ENCODE measurements at regions not wholly inside any gene's neighbourhood (a gene's known extent, or its start where the extent isn't known, plus 50 kb on each side); places are given as distances from the start of the nearest gene placed in this dataset.
"Not testable (repeated sequence)": the region's sequence is repeated elsewhere in the genome, so short reads cannot be mapped to it uniquely, and the experiment has no call there.

DNA sequence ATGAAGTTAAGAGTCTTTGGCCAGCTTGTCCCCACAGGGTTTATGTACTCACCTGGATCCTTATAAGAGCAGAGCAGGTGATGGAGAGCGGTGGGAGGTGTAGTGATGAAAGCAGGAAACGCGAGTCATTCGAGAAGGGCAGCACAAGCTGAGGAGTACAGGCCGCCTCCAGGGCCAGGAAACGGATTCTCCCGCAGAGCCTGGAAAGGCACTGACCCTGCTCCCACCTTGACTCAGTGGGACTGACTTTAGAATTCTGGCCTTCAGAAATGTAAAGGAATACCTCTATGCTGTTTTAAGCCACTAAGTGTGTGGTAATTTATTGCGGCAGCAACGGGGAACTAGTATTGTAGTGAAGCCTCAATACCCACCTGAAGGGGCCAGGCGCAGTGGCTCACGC is 137.7 kb upstream of the KCTD7 start:
- H3K4ac ChIP-seq (ENCODE audit: low read depth, low read length); H3K9me3 ChIP-seq (ENCODE audit: insufficient read depth, low read depth, low read length); H3K4me2 ChIP-seq (ENCODE audit: low read length); H3K18ac ChIP-seq (ENCODE audit: low read length); H4K12ac ChIP-seq (ENCODE audit: low read depth, low read length); H2AFZ ChIP-seq (ENCODE audit: insufficient read depth, low read length, poor library complexity); H3K36me3 ChIP-seq (ENCODE audit: control insufficient read depth in 1 of 2, insufficient read depth in 2 of 2, low read length in 2 of 2); H3K9ac ChIP-seq (ENCODE audit: low read length); H2BK120ac ChIP-seq (ENCODE audit: insufficient read depth, low read length, poor library complexity); DNase-seq; H2AK5ac ChIP-seq (ENCODE audit: low read length); H3K23ac ChIP-seq (ENCODE audit: low read length); H3K4me1 ChIP-seq (ENCODE audit: control insufficient read depth in 1 of 2, insufficient read depth in 2 of 2, low read length in 2 of 2); H4K8ac ChIP-seq (ENCODE audit: low read depth, low read length); H3K14ac ChIP-seq (ENCODE audit: low read length); H2BK12ac ChIP-seq (ENCODE audit: low read length); H4K91ac ChIP-seq (ENCODE audit: low read depth, low read length); H3K79me1 ChIP-seq (ENCODE audit: low read length); H3K27ac ChIP-seq (ENCODE audit: low read depth, low read length); H3K79me2 ChIP-seq (ENCODE audit: control insufficient read depth, insufficient read depth, low read length, poor library complexity); H3K27me3 ChIP-seq (ENCODE audit: insufficient read depth, low read length); H3K4me3 ChIP-seq (ENCODE audit: low read depth, low read length); H2BK5ac ChIP-seq (ENCODE audit: low read depth, low read length, poor library complexity): not testable (repeated sequence)
- WGBS (ENCODE audit: extremely low coverage, insufficient coverage, insufficient read length): no CpG with 5 or more reads among the region's 11 CpGs

DNA sequence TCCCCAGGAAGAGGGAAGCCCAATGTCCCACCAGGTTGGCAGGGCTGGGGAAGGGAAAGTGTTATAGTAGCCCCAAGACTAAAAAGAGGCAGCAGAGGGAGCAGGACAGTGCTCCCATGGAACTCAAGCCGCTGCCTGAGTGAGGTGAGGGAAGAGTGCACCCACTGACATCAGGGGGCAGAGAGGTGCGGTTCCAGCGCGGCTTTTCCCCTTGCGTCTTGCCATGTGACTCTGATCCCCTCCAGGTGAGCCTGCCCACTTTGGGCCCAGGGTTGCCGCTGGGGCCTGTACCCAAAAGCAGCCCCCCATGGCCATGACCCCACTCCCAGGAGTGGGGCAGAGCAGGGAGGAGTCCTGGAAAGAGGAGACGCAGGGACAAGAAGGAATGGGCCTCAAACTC is 136.3 kb upstream of the KCTD7 start:
- DNase-seq; H3K23ac ChIP-seq (ENCODE audit: low read length); H3K27me3 ChIP-seq (ENCODE audit: insufficient read depth, low read length); H3K79me1 ChIP-seq (ENCODE audit: low read length); H2AFZ ChIP-seq (ENCODE audit: insufficient read depth, low read length, poor library complexity); H3K79me2 ChIP-seq (ENCODE audit: control insufficient read depth, insufficient read depth, low read length, poor library complexity); H3K4me3 ChIP-seq (ENCODE audit: low read depth, low read length); H2BK5ac ChIP-seq (ENCODE audit: low read depth, low read length, poor library complexity); H3K9me3 ChIP-seq (ENCODE audit: insufficient read depth, low read depth, low read length); H3K4me1 ChIP-seq (ENCODE audit: control insufficient read depth in 1 of 2, insufficient read depth in 2 of 2, low read length in 2 of 2); H3K27ac ChIP-seq (ENCODE audit: low read depth, low read length); H2BK12ac ChIP-seq (ENCODE audit: low read length); H3K36me3 ChIP-seq (ENCODE audit: control insufficient read depth in 1 of 2, insufficient read depth in 2 of 2, low read length in 2 of 2); H3K9ac ChIP-seq (ENCODE audit: low read length): not testable (repeated sequence)
- Histone ChIP-seq H3K4ac (ENCODE audit: low read depth, low read length) (peak overlapping the region; percentile 77), H3K4me2 (ENCODE audit: low read length) (peak overlapping the region; percentile 64), H3K14ac (ENCODE audit: low read length) (peak overlapping the region; percentile 22), H4K91ac (ENCODE audit: low read depth, low read length) (peak overlapping the region; percentile 93), H2BK120ac (ENCODE audit: insufficient read depth, low read length, poor library complexity) (peak overlapping the region; percentile 11), H3K18ac (ENCODE audit: low read length) (peak overlapping the region; percentile 39), H4K8ac (ENCODE audit: low read depth, low read length) (peak overlapping the region; percentile 87), H2AK5ac (ENCODE audit: low read length) (peak overlapping the region; percentile 67), H4K12ac (ENCODE audit: low read depth, low read length) (peak overlapping the region; percentile 73)
- no CpG with 5 or more reads among the region's 7 CpGs for WGBS (ENCODE audit: extremely low coverage, insufficient coverage, insufficient read length)

DNA sequence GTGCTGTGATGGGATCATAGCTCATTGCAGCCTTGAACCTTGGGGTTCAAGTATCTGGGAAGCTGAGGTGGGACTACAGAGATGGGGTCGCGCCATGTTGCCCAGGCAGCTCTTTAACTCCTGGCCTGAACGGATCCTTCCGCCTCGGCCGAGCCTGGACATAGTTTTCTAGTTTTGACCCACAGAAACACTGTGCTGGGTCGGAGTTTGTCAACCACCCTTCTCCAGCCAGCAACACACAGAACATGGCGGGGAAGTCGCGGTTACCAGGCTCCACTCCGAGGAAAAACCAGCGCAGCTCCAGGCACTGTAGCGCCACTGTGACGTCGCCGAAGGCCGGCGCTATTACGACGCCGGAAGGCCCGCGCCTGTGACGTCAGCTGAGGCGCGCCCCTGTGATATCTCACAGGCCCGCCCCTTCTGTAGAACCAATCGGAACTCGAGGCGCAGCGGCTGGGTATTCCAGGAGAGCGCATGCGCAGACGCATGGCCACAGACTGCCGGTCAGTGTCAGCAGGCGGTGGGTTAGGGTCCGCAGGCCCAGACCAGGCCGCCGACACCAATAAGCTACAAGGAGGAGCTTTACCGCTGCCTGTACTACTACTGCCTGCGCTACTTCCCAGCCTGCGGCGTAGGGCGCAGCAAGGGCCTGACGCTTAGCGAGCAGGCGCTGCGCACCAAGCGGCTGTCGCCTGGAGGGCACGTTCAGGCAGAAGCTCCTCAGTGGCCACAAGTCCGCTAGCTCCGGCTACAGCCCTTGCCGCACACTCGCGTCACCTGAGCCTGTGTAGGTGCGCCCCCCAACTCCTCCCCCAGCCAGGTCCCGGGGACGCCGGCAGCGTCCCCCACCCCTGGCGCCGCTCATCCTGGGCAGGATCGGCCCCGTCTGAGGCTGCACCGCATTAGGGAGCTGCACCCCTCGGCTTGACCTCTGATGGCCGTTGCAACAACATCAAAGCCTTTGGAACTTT is 135.2 kb upstream of the KCTD7 start:
- Histone ChIP-seq H2AFZ (ENCODE audit: insufficient read depth, low read length, poor library complexity) (peak overlapping the region; percentile 99), H3K27ac (ENCODE audit: low read depth, low read length) (peak overlapping the region; percentile 80), H2BK5ac (ENCODE audit: low read depth, low read length, poor library complexity) (peak overlapping the region; percentile 65), H3K79me1 (ENCODE audit: low read length) (peaks cover 5% of the 10 kb centered on the region), H3K79me2 (ENCODE audit: control insufficient read depth, insufficient read depth, low read length, poor library complexity) (peaks cover 6% of the 10 kb centered on the region), H4K91ac (ENCODE audit: low read depth, low read length) (peak overlapping the region; percentile 93), H2BK12ac (ENCODE audit: low read length) (no peak overlapping the region), H4K12ac (ENCODE audit: low read depth, low read length) (peak overlapping the region; percentile 97), H3K4me2 (ENCODE audit: low read length) (peak overlapping the region; percentile 86), H3K27me3 (ENCODE audit: insufficient read depth, low read length) (no peaks in the 10 kb centered on the region), H3K4me3 (ENCODE audit: low read depth, low read length) (peak overlapping the region; percentile 81), H3K4ac (ENCODE audit: low read depth, low read length) (peak overlapping the region; percentile 61), H3K4me1 (ENCODE audit: control insufficient read depth in 1 of 2, insufficient read depth in 2 of 2, low read length in 2 of 2) (peaks cover 4 to 5% of the 10 kb centered on the region in 2 experiments), H3K14ac (ENCODE audit: low read length) (peak overlapping the region; percentile 92), H3K9ac (ENCODE audit: low read length) (peak overlapping the region; percentile 78), H2AK5ac (ENCODE audit: low read length) (no peak overlapping the region), H2BK120ac (ENCODE audit: insufficient read depth, low read length, poor library complexity) (peak overlapping the region; percentile 67), H4K8ac (ENCODE audit: low read depth, low read length) (peak overlapping the region; percentile 98), H3K18ac (ENCODE audit: low read length) (peak overlapping the region; percentile 92), H3K23ac (ENCODE audit: low read length) (no peak overlapping the region), H3K9me3 (ENCODE audit: insufficient read depth, low read depth, low read length) (no peaks in the 10 kb centered on the region), H3K36me3 (ENCODE audit: control insufficient read depth in 1 of 2, insufficient read depth in 2 of 2, low read length in 2 of 2) (no peaks in the 10 kb centered on the region)
- DNase-seq: peak; percentile 99
- WGBS (ENCODE audit: extremely low coverage, insufficient coverage, insufficient read length): no CpG with 5 or more reads among the region's 68 CpGs

DNA sequence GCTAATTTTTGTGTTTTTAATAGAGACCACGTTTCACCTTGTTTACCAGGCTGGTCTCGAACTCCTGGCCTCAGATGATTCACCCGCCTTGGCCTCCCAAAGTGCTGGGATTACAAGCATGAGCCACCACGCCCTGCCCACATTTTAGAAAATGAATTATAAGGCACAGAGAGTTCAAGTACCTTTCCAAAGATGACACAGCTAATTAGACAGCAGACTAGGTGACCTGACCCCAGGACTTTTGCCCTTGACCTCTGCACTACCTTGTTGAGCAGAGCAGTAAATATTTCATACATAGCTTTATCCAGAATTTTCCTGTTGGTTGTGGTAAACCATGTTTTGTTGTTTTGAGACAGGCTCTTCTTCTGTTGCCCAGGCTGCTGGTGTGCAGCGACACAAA is 131.3 kb upstream of the KCTD7 start:
- no peak overlapping the region for H2BK5ac ChIP-seq (ENCODE audit: low read depth, low read length, poor library complexity)
- peaks cover 4 to 5% of the 10 kb centered on the region in 2 experiments for H3K4me1 ChIP-seq (ENCODE audit: control insufficient read depth in 1 of 2, insufficient read depth in 2 of 2, low read length in 2 of 2)
- no peak for DNase-seq
- WGBS (ENCODE audit: extremely low coverage, insufficient coverage, insufficient read length): no CpG with 5 or more reads among the region's 5 CpGs
- H3K79me2 ChIP-seq (ENCODE audit: control insufficient read depth, insufficient read depth, low read length, poor library complexity): peaks cover 6% of the 10 kb centered on the region
- no peaks in the 10 kb centered on the region for H3K9me3 ChIP-seq (ENCODE audit: insufficient read depth, low read depth, low read length)
- no peak overlapping the region for H3K4ac ChIP-seq (ENCODE audit: low read depth, low read length)
- H4K12ac ChIP-seq (ENCODE audit: low read depth, low read length): no peak overlapping the region
- H3K14ac ChIP-seq (ENCODE audit: low read length): no peak overlapping the region
- H3K4me3 ChIP-seq (ENCODE audit: low read depth, low read length): no peak overlapping the region
- no peak overlapping the region for H3K4me2 ChIP-seq (ENCODE audit: low read length)
- H3K23ac ChIP-seq (ENCODE audit: low read length): no peak overlapping the region
- no peak overlapping the region for H2BK120ac ChIP-seq (ENCODE audit: insufficient read depth, low read length, poor library complexity)
- H4K8ac ChIP-seq (ENCODE audit: low read depth, low read length): no peak overlapping the region
- H4K91ac ChIP-seq (ENCODE audit: low read depth, low read length): no peak overlapping the region
- H3K18ac ChIP-seq (ENCODE audit: low read length): no peak overlapping the region
- H3K27me3 ChIP-seq (ENCODE audit: insufficient read depth, low read length): no peaks in the 10 kb centered on the region
- H2AFZ ChIP-seq (ENCODE audit: insufficient read depth, low read length, poor library complexity): no peak overlapping the region
- no peak overlapping the region for H3K9ac ChIP-seq (ENCODE audit: low read length)
- no peak overlapping the region for H2AK5ac ChIP-seq (ENCODE audit: low read length)
- no peak overlapping the region for H3K27ac ChIP-seq (ENCODE audit: low read depth, low read length)
- peaks cover 5% of the 10 kb centered on the region for H3K79me1 ChIP-seq (ENCODE audit: low read length)
- no peaks in the 10 kb centered on the region for H3K36me3 ChIP-seq (ENCODE audit: control insufficient read depth in 1 of 2, insufficient read depth in 2 of 2, low read length in 2 of 2)
- no peak overlapping the region for H2BK12ac ChIP-seq (ENCODE audit: low read length)
